Memory B cell (primary cell): ENCODE measurements at regions not wholly inside any gene's neighbourhood (a gene's known extent, or its start where the extent isn't known, plus 50 kb on each side); places are given as distances from the start of the nearest gene placed in this dataset.

Experiments used
- ATAC-seq: fragments of 150-1000 bp; cut with Tn5 transposase; 2 replicates; pipeline ENCODE4 v1.10.0; 2021; ENCODE audit warnings: low read depth, mild to moderate bottlenecking, moderate library complexity
- DNase-seq, 2 donors: peaks; one replicate each; pipeline ENCODE4 v3.0.0; 2022; ENCODE audit warnings: low spot score in 2 of 2
- H3K27ac Mint-ChIP-seq: one replicate; pipeline ENCODE4 v1.8.0; 2022; ENCODE audit warnings: mild to moderate bottlenecking, moderate library complexity, mixed read lengths
- H3K27me3 Mint-ChIP-seq: one replicate; pipeline ENCODE4 v1.8.0; 2022; ENCODE audit warnings: mixed read lengths
- H3K36me3 Mint-ChIP-seq: one replicate; pipeline ENCODE4 v1.8.0; 2022; ENCODE audit warnings: mild to moderate bottlenecking, mixed read lengths
- H3K4me1 Mint-ChIP-seq: one replicate; pipeline ENCODE4 v1.8.0; 2022; ENCODE audit warnings: mixed read lengths
- H3K4me3 Mint-ChIP-seq: one replicate; pipeline ENCODE4 v1.8.0; 2022; ENCODE audit warnings: mild to moderate bottlenecking, moderate library complexity, mixed read lengths
- H3K9me3 Mint-ChIP-seq: one replicate; pipeline ENCODE4 v1.8.0; 2022; ENCODE audit warnings: mixed read lengths

GRCh38 chr6:47117314-47117713, 75.2 kb upstream of the ADGRF1 start:
- Mint-ChIP-seq H3K27me3 (peaks cover 3% of the 10 kb centered on the region), H3K4me1 (no peaks in the 10 kb centered on the region), H3K36me3 (no peaks in the 10 kb centered on the region), H3K4me3 (no peak overlapping the region), H3K9me3 (no peaks in the 10 kb centered on the region), H3K27ac (no peak overlapping the region)
- DNase-seq (no peak), ATAC-seq (no peak)

GRCh38 chr6:47116606-47117005, 74.5 kb upstream of the ADGRF1 start:
- no peaks in the 10 kb centered on the region for H3K4me1 Mint-ChIP-seq
- ATAC-seq (no peak), DNase-seq (no peak)
- peaks cover 3% of the 10 kb centered on the region for H3K27me3 Mint-ChIP-seq
- no peak overlapping the region for H3K4me3 Mint-ChIP-seq
- no peak overlapping the region for H3K27ac Mint-ChIP-seq
- H3K9me3 Mint-ChIP-seq: no peaks in the 10 kb centered on the region
- H3K36me3 Mint-ChIP-seq: no peaks in the 10 kb centered on the region

GRCh38 chr6:47116086-47116485, 74.0 kb upstream of the ADGRF1 start:
- Mint-ChIP-seq H3K36me3 (no peaks in the 10 kb centered on the region), H3K9me3 (no peaks in the 10 kb centered on the region)
- no peak for ATAC-seq

GRCh38 chr6:47114460-47114859, 72.3 kb upstream of the ADGRF1 start:
- Mint-ChIP-seq H3K9me3 (no peaks in the 10 kb centered on the region), H3K4me3 (no peak overlapping the region), H3K4me1 (no peaks in the 10 kb centered on the region), H3K27me3 (peaks cover 3% of the 10 kb centered on the region), H3K36me3 (no peaks in the 10 kb centered on the region), H3K27ac (no peak overlapping the region)
- ATAC-seq (no peak), DNase-seq (no peak)

More at GRCh38 chr6:47116086-47116485, 74.0 kb upstream of the ADGRF1 start:
- H3K4me1 Mint-ChIP-seq: no peaks in the 10 kb centered on the region
- no peak for DNase-seq
- peaks cover 3% of the 10 kb centered on the region for H3K27me3 Mint-ChIP-seq
- H3K4me3 Mint-ChIP-seq: no peak overlapping the region
- no peak overlapping the region for H3K27ac Mint-ChIP-seq

- Mint-ChIP-seq H3K27me3 (peaks cover 3% of the 10 kb centered on the region), H3K4me1 (no peaks in the 10 kb centered on the region), H3K27ac (no peak overlapping the region), H3K36me3 (no peaks in the 10 kb centered on the region), H3K4me3 (no peak overlapping the region), H3K9me3 (no peaks in the 10 kb centered on the region)
- DNase-seq (no peak), ATAC-seq (no peak)
These were observed 70.2 kb upstream of the ADGRF1 start for GRCh38 chr6:47112317-47112716.

GRCh38 chr6:47111685-47112084, 69.6 kb upstream of the ADGRF1 start:
- peaks cover 5% of the 10 kb centered on the region for H3K27me3 Mint-ChIP-seq
- H3K9me3 Mint-ChIP-seq: no peaks in the 10 kb centered on the region
- H3K36me3 Mint-ChIP-seq: no peaks in the 10 kb centered on the region
- no peaks in the 10 kb centered on the region for H3K4me1 Mint-ChIP-seq
- no peak overlapping the region for H3K27ac Mint-ChIP-seq
- H3K4me3 Mint-ChIP-seq: no peak overlapping the region
- ATAC-seq: no peak
- no peak for DNase-seq

- DNase-seq: no peak
These were observed 67.1 kb upstream of the ADGRF1 start for GRCh38 chr6:47109281-47109680.

GRCh38 chr6:47106721-47107197, 64.6 kb upstream of the ADGRF1 start:
- H3K9me3 Mint-ChIP-seq: no peaks in the 10 kb centered on the region
- no peak for DNase-seq
- no peaks in the 10 kb centered on the region for H3K4me1 Mint-ChIP-seq
- H3K36me3 Mint-ChIP-seq: no peaks in the 10 kb centered on the region
- no peak overlapping the region for H3K4me3 Mint-ChIP-seq
- no peak for ATAC-seq
- H3K27me3 Mint-ChIP-seq: peaks cover 5% of the 10 kb centered on the region
- no peak overlapping the region for H3K27ac Mint-ChIP-seq

More at GRCh38 chr6:47109281-47109680, 67.1 kb upstream of the ADGRF1 start:
- no peak overlapping the region for H3K4me3 Mint-ChIP-seq
- no peak for ATAC-seq
- H3K9me3 Mint-ChIP-seq: no peaks in the 10 kb centered on the region
- peaks cover 5% of the 10 kb centered on the region for H3K27me3 Mint-ChIP-seq
- no peaks in the 10 kb centered on the region for H3K4me1 Mint-ChIP-seq
- H3K36me3 Mint-ChIP-seq: no peaks in the 10 kb centered on the region
- no peak overlapping the region for H3K27ac Mint-ChIP-seq

GRCh38 chr6:47106216-47106615, 64.1 kb upstream of the ADGRF1 start:
- Mint-ChIP-seq H3K9me3 (no peaks in the 10 kb centered on the region), H3K36me3 (no peaks in the 10 kb centered on the region), H3K27me3 (peaks cover 5% of the 10 kb centered on the region), H3K4me3 (no peak overlapping the region), H3K4me1 (no peaks in the 10 kb centered on the region), H3K27ac (no peak overlapping the region)
- no peak for ATAC-seq
- no peak for DNase-seq

- ATAC-seq: no peak
- DNase-seq: no peak
- no peaks in the 10 kb centered on the region for H3K4me1 Mint-ChIP-seq
- no peak overlapping the region for H3K27ac Mint-ChIP-seq
- H3K9me3 Mint-ChIP-seq: no peaks in the 10 kb centered on the region
- no peaks in the 10 kb centered on the region for H3K36me3 Mint-ChIP-seq
- H3K4me3 Mint-ChIP-seq: no peak overlapping the region
- H3K27me3 Mint-ChIP-seq: peaks cover 5% of the 10 kb centered on the region
These were observed 63.5 kb upstream of the ADGRF1 start for GRCh38 chr6:47105469-47106178.

- ATAC-seq (no peak), DNase-seq (no peak)
- Mint-ChIP-seq H3K27me3 (peaks cover 5% of the 10 kb centered on the region), H3K36me3 (no peaks in the 10 kb centered on the region), H3K9me3 (no peaks in the 10 kb centered on the region), H3K4me1 (no peaks in the 10 kb centered on the region), H3K27ac (no peak overlapping the region), H3K4me3 (no peak overlapping the region)
These were observed 61.8 kb upstream of the ADGRF1 start for GRCh38 chr6:47103931-47104330.

- DNase-seq: no peak
- H3K27ac Mint-ChIP-seq: no peak overlapping the region
- ATAC-seq: no peak
- peaks cover 3% of the 10 kb centered on the region for H3K27me3 Mint-ChIP-seq
- no peaks in the 10 kb centered on the region for H3K4me1 Mint-ChIP-seq
- no peaks in the 10 kb centered on the region for H3K9me3 Mint-ChIP-seq
- H3K4me3 Mint-ChIP-seq: no peak overlapping the region
- H3K36me3 Mint-ChIP-seq: no peaks in the 10 kb centered on the region
These were observed 60.2 kb upstream of the ADGRF1 start for GRCh38 chr6:47102331-47102730.

GRCh38 chr6:47098570-47098993, 56.5 kb upstream of the ADGRF1 start:
- no peak overlapping the region for H3K27ac Mint-ChIP-seq
- no peaks in the 10 kb centered on the region for H3K36me3 Mint-ChIP-seq
- no peaks in the 10 kb centered on the region for H3K9me3 Mint-ChIP-seq
- peaks cover 1% of the 10 kb centered on the region for H3K27me3 Mint-ChIP-seq
- no peak overlapping the region for H3K4me3 Mint-ChIP-seq
- H3K4me1 Mint-ChIP-seq: no peaks in the 10 kb centered on the region
- ATAC-seq (no peak), DNase-seq (no peak)

GRCh38 chr6:47097092-47097945, 55.2 kb upstream of the ADGRF1 start:
- DNase-seq (peak; percentile 10 to 14), ATAC-seq (peak; percentile 76)
- no peak overlapping the region for H3K4me3 Mint-ChIP-seq
- no peaks in the 10 kb centered on the region for H3K36me3 Mint-ChIP-seq
- peaks cover 3% of the 10 kb centered on the region for H3K27me3 Mint-ChIP-seq
- H3K27ac Mint-ChIP-seq: no peak overlapping the region
- H3K4me1 Mint-ChIP-seq: no peaks in the 10 kb centered on the region
- H3K9me3 Mint-ChIP-seq: no peaks in the 10 kb centered on the region
